Osteoblast (primary cell): ENCODE measurements at regions not wholly inside any gene's neighbourhood (a gene's known extent, or its start where the extent isn't known, plus 50 kb on each side); places are given as distances from the start of the nearest gene placed in this dataset.
A peak's percentile ranks its signal among the peaks of the same experiment; 100 is the strongest.
"Not testable (repeated sequence)": the region's sequence is repeated elsewhere in the genome, so short reads cannot be mapped to it uniquely, and the experiment has no call there.

ENCODE experiments used
- DNase-seq: peaks from one replicate; pipeline ENCODE4 v3.0.0; 2011; ENCODE audit warnings: low spot score, mixed read lengths; ENCODE audit not compliant: insufficient read length; ENCODE audit errors: missing footprints
- H2AFZ ChIP-seq: 2 replicates; pipeline ENCODE4 v1.6.0; 2011; ENCODE audit warnings: mild to moderate bottlenecking, low read length
- H3K27ac ChIP-seq: 2 replicates; pipeline ENCODE4 v1.5.1; 2011; ENCODE audit warnings: mild to moderate bottlenecking, low read depth, low read length, moderate library complexity
- H3K27me3 ChIP-seq: 2 replicates; pipeline ENCODE4 v1.6.0; 2012; ENCODE audit warnings: mild to moderate bottlenecking, control low read depth, inconsistent platforms, low read length, moderate library complexity; ENCODE audit not compliant: insufficient read depth
- H3K36me3 ChIP-seq: 2 replicates; pipeline ENCODE4 v1.5.1; 2011; ENCODE audit warnings: mild to moderate bottlenecking, low read length, control low read depth, moderate library complexity; ENCODE audit not compliant: insufficient read depth
- H3K4me1 ChIP-seq: 2 replicates; pipeline ENCODE4 v1.5.1; 2011; ENCODE audit warnings: mild to moderate bottlenecking, low read length, control low read depth, moderate library complexity; ENCODE audit not compliant: insufficient read depth
- H3K4me2 ChIP-seq: 2 replicates; pipeline ENCODE4 v1.6.0; 2011; ENCODE audit warnings: mild to moderate bottlenecking, low read length; ENCODE audit not compliant: insufficient read depth
- H3K4me3 ChIP-seq: fragments of 200-600 bp; sonication (generic); 3 replicates; pipeline ENCODE4 v1.5.1; 2012; ENCODE audit warnings: mild to moderate bottlenecking, low read length, inconsistent platforms; ENCODE audit not compliant: insufficient read depth
- H3K79me2 ChIP-seq: 2 replicates; pipeline ENCODE4 v1.6.0; 2012; ENCODE audit warnings: mild to moderate bottlenecking, low read length, control low read depth, inconsistent platforms; ENCODE audit not compliant: insufficient read depth
- H3K9me3 ChIP-seq: 2 replicates; pipeline ENCODE4 v1.5.1; 2011; ENCODE audit warnings: low read depth, low read length, control low read depth
- H4K20me1 ChIP-seq: 2 replicates; pipeline ENCODE4 v1.6.0; 2012; ENCODE audit warnings: mild to moderate bottlenecking, low read length, control low read depth; ENCODE audit not compliant: insufficient read depth

GRCh38 chr1:85520826-85521820 is 56.2 kb upstream of the DDAH1 start:
- Histone ChIP-seq H3K27ac (peak overlapping the region; percentile 88), H3K79me2 (peaks cover 32% of the 10 kb centered on the region)
- H2AFZ ChIP-seq, result not testable (repeated sequence)

GRCh38 chr1:85522458-85522857 is 57.5 kb upstream of the DDAH1 start:
- H3K4me2 ChIP-seq, H2AFZ ChIP-seq, H3K4me3 ChIP-seq, H3K27me3 ChIP-seq, H3K9me3 ChIP-seq, DNase-seq, H4K20me1 ChIP-seq, H3K36me3 ChIP-seq: not testable (repeated sequence)
- peak overlapping the region; percentile 69 for H3K27ac ChIP-seq
- H3K79me2 ChIP-seq, result peaks cover 32% of the 10 kb centered on the region
- peaks cover 48% of the 10 kb centered on the region for H3K4me1 ChIP-seq

More at GRCh38 chr1:85520826-85521820, 56.2 kb upstream of the DDAH1 start:
- peaks cover 37% of the 10 kb centered on the region for H3K4me1 ChIP-seq
- not testable (repeated sequence) for H3K9me3 ChIP-seq, DNase-seq, H4K20me1 ChIP-seq, H3K27me3 ChIP-seq, H3K36me3 ChIP-seq, H3K4me3 ChIP-seq
- peak overlapping the region; percentile 59 for H3K4me2 ChIP-seq

- H3K4me3 ChIP-seq, H3K36me3 ChIP-seq, DNase-seq, H3K27me3 ChIP-seq, H3K4me2 ChIP-seq, H2AFZ ChIP-seq, H3K9me3 ChIP-seq, H4K20me1 ChIP-seq: not testable (repeated sequence)
- H3K4me1 ChIP-seq, result peaks cover 51% of the 10 kb centered on the region
- H3K79me2 ChIP-seq, result peaks cover 26% of the 10 kb centered on the region
- peak overlapping the region; percentile 47 for H3K27ac ChIP-seq
Observed at GRCh38 chr1:85523061-85523460, 57.5 kb upstream of the CCN1 start.

GRCh38 chr1:85524281-85524886 is 56.2 kb upstream of the CCN1 start:
- not testable (repeated sequence) for H3K4me2 ChIP-seq, H3K9me3 ChIP-seq, H3K27me3 ChIP-seq, H2AFZ ChIP-seq, DNase-seq, H3K4me3 ChIP-seq, H3K36me3 ChIP-seq, H4K20me1 ChIP-seq
- Histone ChIP-seq H3K4me1 (peaks cover 53% of the 10 kb centered on the region), H3K27ac (peak overlapping the region; percentile 98), H3K79me2 (peaks cover 17% of the 10 kb centered on the region)

- Histone ChIP-seq H3K79me2 (peaks cover 13% of the 10 kb centered on the region), H3K4me2 (peak overlapping the region; percentile 57), H3K27ac (peak overlapping the region; percentile 98), H3K4me1 (peaks cover 48% of the 10 kb centered on the region)
- not testable (repeated sequence) for H2AFZ ChIP-seq, H3K27me3 ChIP-seq, H3K9me3 ChIP-seq, H3K4me3 ChIP-seq, DNase-seq, H3K36me3 ChIP-seq, H4K20me1 ChIP-seq
Observed at GRCh38 chr1:85525591-85525991, 55.0 kb upstream of the CCN1 start.

GRCh38 chr1:85526216-85526615 is 54.3 kb upstream of the CCN1 start:
- Histone ChIP-seq H3K27ac (peak overlapping the region; percentile 98), H3K36me3 (peaks cover 10% of the 10 kb centered on the region), H3K4me1 (peaks cover 43% of the 10 kb centered on the region), H3K79me2 (peaks cover 15% of the 10 kb centered on the region), H3K4me2 (peak overlapping the region; percentile 57)
- not testable (repeated sequence) for DNase-seq, H3K4me3 ChIP-seq, H2AFZ ChIP-seq, H3K9me3 ChIP-seq, H4K20me1 ChIP-seq, H3K27me3 ChIP-seq

GRCh38 chr1:85527145-85527544 is 53.4 kb upstream of the CCN1 start:
- not testable (repeated sequence) for H4K20me1 ChIP-seq, H3K4me3 ChIP-seq, H2AFZ ChIP-seq, H3K27me3 ChIP-seq, DNase-seq, H3K9me3 ChIP-seq
- Histone ChIP-seq H3K4me1 (peaks cover 41% of the 10 kb centered on the region), H3K27ac (peak overlapping the region; percentile 86), H3K79me2 (peaks cover 20% of the 10 kb centered on the region), H3K36me3 (peaks cover 11% of the 10 kb centered on the region), H3K4me2 (peak overlapping the region; percentile 58)
